ENCODE measurements at regions not wholly inside any gene's neighbourhood (a gene's known extent, or its start where the extent isn't known, plus 50 kb on each side); places are given as distances from the start of the nearest gene placed in this dataset.

DNA sequence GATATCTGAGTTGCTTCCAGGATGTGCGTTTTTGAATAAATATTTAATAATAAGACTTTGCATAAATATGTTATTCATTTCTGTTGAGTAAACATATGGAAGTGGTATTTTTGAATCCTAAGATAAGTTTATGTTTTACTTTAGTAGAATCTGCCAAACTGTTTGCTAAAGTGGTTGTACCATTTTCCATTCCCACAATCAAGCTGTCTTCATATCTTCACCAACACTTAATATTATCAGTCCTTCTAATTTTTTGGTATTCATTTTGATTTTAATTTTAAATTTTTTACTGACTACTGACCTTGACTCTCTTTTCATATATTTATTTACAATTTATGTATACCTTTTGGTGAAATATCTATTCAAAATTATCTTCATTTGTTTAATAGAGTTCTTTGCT lies 293.9 kb upstream of the PTCHD4 start:
- no peaks in the 10 kb centered on the region for H3K36me3 ChIP-seq (ENCODE audit: control insufficient read depth, insufficient read depth, low read length)
- TF ChIP-seq, protein P1, sequence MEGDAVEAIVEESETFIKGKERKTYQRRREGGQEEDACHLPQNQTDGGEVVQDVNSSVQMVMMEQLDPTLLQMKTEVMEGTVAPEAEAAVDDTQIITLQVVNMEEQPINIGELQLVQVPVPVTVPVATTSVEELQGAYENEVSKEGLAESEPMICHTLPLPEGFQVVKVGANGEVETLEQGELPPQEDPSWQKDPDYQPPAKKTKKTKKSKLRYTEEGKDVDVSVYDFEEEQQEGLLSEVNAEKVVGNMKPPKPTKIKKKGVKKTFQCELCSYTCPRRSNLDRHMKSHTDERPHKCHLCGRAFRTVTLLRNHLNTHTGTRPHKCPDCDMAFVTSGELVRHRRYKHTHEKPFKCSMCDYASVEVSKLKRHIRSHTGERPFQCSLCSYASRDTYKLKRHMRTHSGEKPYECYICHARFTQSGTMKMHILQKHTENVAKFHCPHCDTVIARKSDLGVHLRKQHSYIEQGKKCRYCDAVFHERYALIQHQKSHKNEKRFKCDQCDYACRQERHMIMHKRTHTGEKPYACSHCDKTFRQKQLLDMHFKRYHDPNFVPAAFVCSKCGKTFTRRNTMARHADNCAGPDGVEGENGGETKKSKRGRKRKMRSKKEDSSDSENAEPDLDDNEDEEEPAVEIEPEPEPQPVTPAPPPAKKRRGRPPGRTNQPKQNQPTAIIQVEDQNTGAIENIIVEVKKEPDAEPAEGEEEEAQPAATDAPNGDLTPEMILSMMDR (IDR thresholded peaks at IDR 0.05), result no peak
- H3K27me3 Mint-ChIP-seq (ENCODE audit: low read depth in 2 of 2), result no peaks in the 10 kb centered on the region
- H3K9me3 Mint-ChIP-seq, result peaks cover 4 to 32% of the 10 kb centered on the region in 2 donors
- peaks cover 4% of the 10 kb centered on the region for H3K9me3 ChIP-seq (ENCODE audit: control insufficient read depth, insufficient read depth, low read length)
- peaks cover 10% of the 10 kb centered on the region for H3K36me3 Mint-ChIP-seq
- WGBS (ENCODE audit: insufficient coverage), result no CpG with 5 or more reads among the region's 1 CpG
- H3K4me3 Mint-ChIP-seq, result no peak overlapping the region
- no peak overlapping the region for H3K27ac ChIP-seq (ENCODE audit: low read length)
- intact Hi-C loops (cut with micrococcal nuclease), result no loop called here
- DNase-seq (no peak), ATAC-seq (no peak)
- no peaks in the 10 kb centered on the region for H3K4me1 Mint-ChIP-seq
- no peaks in the 10 kb centered on the region for H3K4me1 ChIP-seq (ENCODE audit: control insufficient read depth, insufficient read depth, low read length)
- no peak overlapping the region for H3K4me3 ChIP-seq (ENCODE audit: low read length)
- H3K27ac Mint-ChIP-seq, result no peak overlapping the region
- no peaks in the 10 kb centered on the region for H3K27me3 ChIP-seq (ENCODE audit: control insufficient read depth, insufficient read depth, low read length)

- Histone ChIP-seq H3K4me3 (ENCODE audit: low read length) (no peak overlapping the region), H3K36me3 (ENCODE audit: control insufficient read depth, insufficient read depth, low read length) (no peaks in the 10 kb centered on the region), H3K9me3 (ENCODE audit: control insufficient read depth, insufficient read depth, low read length) (peaks cover 4% of the 10 kb centered on the region), H3K27me3 (ENCODE audit: control insufficient read depth, insufficient read depth, low read length) (no peaks in the 10 kb centered on the region), H3K27ac (ENCODE audit: low read length) (no peak overlapping the region), H3K4me1 (ENCODE audit: control insufficient read depth, insufficient read depth, low read length) (no peaks in the 10 kb centered on the region)
- no peak for ATAC-seq
- TF ChIP-seq, protein P1 (IDR thresholded peaks at IDR 0.05), result no peak
- no peak for DNase-seq
- Mint-ChIP-seq H3K36me3 (peaks cover 10% of the 10 kb centered on the region), H3K9me3 (peaks cover 9 to 34% of the 10 kb centered on the region in 2 donors), H3K4me3 (no peak overlapping the region), H3K27me3 (ENCODE audit: low read depth in 2 of 2) (no peaks in the 10 kb centered on the region), H3K27ac (no peak overlapping the region), H3K4me1 (no peaks in the 10 kb centered on the region)
- 81% methylated on average over 2 of the region's 3 CpGs for WGBS (ENCODE audit: insufficient coverage)
- intact Hi-C loops (cut with micrococcal nuclease), result no loop called here
Observed at GRCh38 chr6:48403587-48403986, 292.6 kb upstream of the PTCHD4 start.

GRCh38 chr6:48401016-48401415 lies 290.0 kb upstream of the PTCHD4 start:
- ATAC-seq, result no peak
- H3K27me3 ChIP-seq (ENCODE audit: control insufficient read depth, insufficient read depth, low read length), result no peaks in the 10 kb centered on the region
- H3K27ac ChIP-seq (ENCODE audit: low read length), result no peak overlapping the region
- Mint-ChIP-seq H3K9me3 (peaks cover 11 to 34% of the 10 kb centered on the region in 2 donors), H3K36me3 (no peaks in the 10 kb centered on the region), H3K4me1 (no peaks in the 10 kb centered on the region), H3K27ac (no peak overlapping the region), H3K4me3 (no peak overlapping the region), H3K27me3 (ENCODE audit: low read depth in 2 of 2) (no peaks in the 10 kb centered on the region)
- intact Hi-C loops (cut with micrococcal nuclease), result no loop called here
- no peaks in the 10 kb centered on the region for H3K36me3 ChIP-seq (ENCODE audit: control insufficient read depth, insufficient read depth, low read length)
- no peak for DNase-seq
- TF ChIP-seq, protein P1 (IDR thresholded peaks at IDR 0.05), result no peak
- no peaks in the 10 kb centered on the region for H3K4me1 ChIP-seq (ENCODE audit: control insufficient read depth, insufficient read depth, low read length)
- no peak overlapping the region for H3K4me3 ChIP-seq (ENCODE audit: low read length)
- WGBS (ENCODE audit: insufficient coverage), result 93% methylated on average over 2 of the region's 3 CpGs
- peaks cover 4% of the 10 kb centered on the region for H3K9me3 ChIP-seq (ENCODE audit: control insufficient read depth, insufficient read depth, low read length)

DNA sequence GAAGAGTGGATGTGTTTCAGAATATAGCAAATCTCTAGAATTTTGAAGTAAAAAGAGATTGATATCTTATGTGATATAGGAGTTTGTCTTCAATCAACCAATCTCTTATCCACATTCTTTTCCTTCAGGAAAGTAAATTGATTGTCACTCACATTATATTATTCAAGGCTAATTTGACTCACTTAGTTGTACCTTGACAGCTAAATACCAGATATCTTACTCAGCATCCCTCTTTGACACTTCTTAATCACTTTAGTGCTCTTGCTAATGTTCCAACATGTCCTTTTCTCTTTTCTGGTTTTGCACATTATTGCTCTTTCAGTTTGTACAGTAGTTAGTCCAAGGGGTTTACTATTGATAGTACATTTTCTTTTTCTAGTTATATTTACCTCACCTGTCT lies 286.9 kb upstream of the PTCHD4 start:
- TF ChIP-seq, protein P1 (IDR thresholded peaks at IDR 0.05), result no peak
- ATAC-seq (no peak), DNase-seq (no peak)
- Histone ChIP-seq H3K36me3 (ENCODE audit: control insufficient read depth, insufficient read depth, low read length) (no peaks in the 10 kb centered on the region), H3K9me3 (ENCODE audit: control insufficient read depth, insufficient read depth, low read length) (peaks cover 4% of the 10 kb centered on the region), H3K27ac (ENCODE audit: low read length) (no peak overlapping the region), H3K4me3 (ENCODE audit: low read length) (no peak overlapping the region), H3K4me1 (ENCODE audit: control insufficient read depth, insufficient read depth, low read length) (no peaks in the 10 kb centered on the region), H3K27me3 (ENCODE audit: control insufficient read depth, insufficient read depth, low read length) (no peaks in the 10 kb centered on the region)
- Mint-ChIP-seq H3K27ac (no peak overlapping the region), H3K4me1 (no peaks in the 10 kb centered on the region), H3K9me3 (peaks cover 11 to 30% of the 10 kb centered on the region in 2 donors), H3K4me3 (no peak overlapping the region), H3K36me3 (no peaks in the 10 kb centered on the region), H3K27me3 (ENCODE audit: low read depth in 2 of 2) (no peaks in the 10 kb centered on the region)
- intact Hi-C loops (cut with micrococcal nuclease), result no loop called here

Measured in natural killer cell (primary cell).